NT2/D1 (cell line): ENCODE measurements at regions not wholly inside any gene's neighbourhood (a gene's known extent, or its start where the extent isn't known, plus 50 kb on each side); places are given as distances from the start of the nearest gene placed in this dataset.

Experiments used
- DNase-seq: peaks from one replicate; pipeline ENCODE4 v3.0.0-alpha.2; 2011; ENCODE audit warnings: low read depth, low spot score
- H3K27me3 ChIP-seq: 2 replicates; pipeline ENCODE4 v1.6.0; 2011; ENCODE audit warnings: mild to moderate bottlenecking; ENCODE audit not compliant: insufficient read length, insufficient read depth
- H3K36me3 ChIP-seq: 2 replicates; pipeline ENCODE4 v1.6.1; 2011; ENCODE audit warnings: mild to moderate bottlenecking, low read length, mixed read lengths; ENCODE audit not compliant: insufficient read depth, insufficient read length
- H3K4me1 ChIP-seq: 2 replicates; pipeline ENCODE4 v1.5.1; 2011; ENCODE audit not compliant: insufficient read depth, insufficient read length
- H3K4me3 ChIP-seq: 2 replicates; pipeline ENCODE4 v1.5.1; 2011; ENCODE audit warnings: low read depth; ENCODE audit not compliant: insufficient read length
- H3K9ac ChIP-seq: 2 replicates; pipeline ENCODE4 v1.6.0; 2011; ENCODE audit warnings: low read depth; ENCODE audit not compliant: insufficient read length
- H3K9me3 ChIP-seq: 2 replicates; pipeline ENCODE4 v1.5.1; 2011; ENCODE audit warnings: mild to moderate bottlenecking, low read length; ENCODE audit not compliant: insufficient read depth
- SUZ12 ChIP-seq: IDR thresholded peaks from 2 replicates; pipeline ENCODE4 v1.6.1; 2011; ENCODE audit not compliant: insufficient read length, insufficient read depth; ENCODE audit errors: extremely low read depth
- YY1 ChIP-seq: IDR thresholded peaks from 2 replicates; pipeline ENCODE4 v1.6.1; 2011; ENCODE audit not compliant: insufficient read length, insufficient read depth
- ZNF274 ChIP-seq: IDR thresholded peaks from 2 replicates; pipeline ENCODE4 v1.6.1; 2011; ENCODE audit warnings: mild to moderate bottlenecking, low read depth, low read length

DNA sequence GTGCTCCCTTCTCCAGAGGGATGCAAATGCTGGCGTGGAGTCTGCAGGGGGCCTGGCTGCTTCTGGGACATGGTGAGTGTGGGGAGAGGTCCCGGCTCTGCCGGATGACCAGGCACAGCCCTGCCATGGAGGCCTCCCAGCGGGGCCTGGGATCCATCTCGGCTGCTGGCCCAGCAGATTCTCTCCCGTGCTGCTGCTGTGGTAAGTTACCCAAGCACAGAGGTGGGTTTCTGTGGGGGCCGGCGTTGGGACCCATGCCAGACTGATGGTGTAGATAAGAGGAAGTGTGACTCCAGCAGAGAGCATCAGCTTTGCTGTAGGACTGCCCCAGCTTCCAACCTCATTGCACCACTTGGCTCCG lies 147.5 kb upstream of the B3GAT1 start:
- TF ChIP-seq ZNF274 (no peak), YY1 (no peak), SUZ12 (no peak)
- no peak overlapping the region for H3K9ac ChIP-seq
- no peak for DNase-seq

GRCh38 chr11:134558916-134559601 lies 147.0 kb upstream of the B3GAT1 start:
- no peaks in the 10 kb centered on the region for H3K9me3 ChIP-seq
- H3K4me3 ChIP-seq = no peak overlapping the region
- TF ChIP-seq SUZ12 (no peak), ZNF274 (no peak), YY1 (no peak)
- H3K4me1 ChIP-seq = peaks cover 2% of the 10 kb centered on the region
- H3K27me3 ChIP-seq = no peaks in the 10 kb centered on the region
- no peaks in the 10 kb centered on the region for H3K36me3 ChIP-seq
- H3K9ac ChIP-seq = no peak overlapping the region
- DNase-seq = no peak

More for the DNA sequence above, 147.5 kb upstream of the B3GAT1 start:
- Histone ChIP-seq H3K36me3 (no peaks in the 10 kb centered on the region), H3K9me3 (no peaks in the 10 kb centered on the region), H3K4me1 (peaks cover 2% of the 10 kb centered on the region), H3K4me3 (no peak overlapping the region), H3K27me3 (no peaks in the 10 kb centered on the region)

DNA sequence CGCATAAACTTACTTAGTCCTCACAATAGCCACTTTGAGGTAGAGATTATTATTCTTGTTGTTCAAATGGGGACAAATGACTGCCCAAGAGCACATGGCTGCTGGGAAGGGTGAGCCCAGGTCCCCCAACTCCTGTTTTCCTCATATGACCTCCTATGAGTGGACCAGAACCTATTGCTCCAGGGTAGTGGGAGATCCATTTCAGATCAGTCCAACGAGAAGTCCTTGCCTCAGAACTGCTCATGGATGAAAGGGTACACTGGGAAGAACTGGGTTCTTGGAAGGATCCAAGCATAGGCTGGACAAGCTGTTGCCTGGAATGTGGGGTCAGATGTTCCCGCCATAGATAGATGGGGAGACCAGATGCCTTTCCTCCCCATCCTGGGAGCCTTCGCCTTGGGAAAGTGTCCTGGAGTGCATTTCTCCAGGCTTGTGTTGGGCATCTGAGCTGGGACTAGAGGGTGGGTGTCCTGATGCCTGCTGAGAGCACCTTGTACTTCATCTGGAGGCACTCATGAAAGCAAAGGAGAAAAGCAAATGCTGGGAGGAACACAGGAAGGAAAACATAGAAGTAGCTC lies 146.3 kb upstream of the B3GAT1 start:
- no peak for DNase-seq
- H3K4me3 ChIP-seq = no peak overlapping the region
- no peaks in the 10 kb centered on the region for H3K36me3 ChIP-seq
- H3K27me3 ChIP-seq = no peaks in the 10 kb centered on the region
- TF ChIP-seq SUZ12 = no peak
- no peak for TF ChIP-seq ZNF274
- no peak for TF ChIP-seq YY1
- H3K9ac ChIP-seq = no peak overlapping the region
- H3K9me3 ChIP-seq = no peaks in the 10 kb centered on the region
- peaks cover 2% of the 10 kb centered on the region for H3K4me1 ChIP-seq

- H3K4me1 ChIP-seq = peaks cover 2% of the 10 kb centered on the region
- no peaks in the 10 kb centered on the region for H3K9me3 ChIP-seq
- no peaks in the 10 kb centered on the region for H3K36me3 ChIP-seq
- DNase-seq = no peak
- no peak overlapping the region for H3K4me3 ChIP-seq
- no peak overlapping the region for H3K9ac ChIP-seq
- H3K27me3 ChIP-seq = no peaks in the 10 kb centered on the region
- no peak for TF ChIP-seq SUZ12
- no peak for TF ChIP-seq YY1
- TF ChIP-seq ZNF274 = no peak
Observed at GRCh38 chr11:134557571-134558257, 145.7 kb upstream of the B3GAT1 start.

- Histone ChIP-seq H3K9me3 (no peaks in the 10 kb centered on the region), H3K36me3 (no peaks in the 10 kb centered on the region), H3K4me1 (no peaks in the 10 kb centered on the region), H3K27me3 (no peaks in the 10 kb centered on the region), H3K9ac (no peak overlapping the region), H3K4me3 (no peak overlapping the region)
- DNase-seq = no peak
- TF ChIP-seq SUZ12 (no peak), YY1 (no peak), ZNF274 (no peak)
Observed at GRCh38 chr11:134556186-134556585, 144.1 kb upstream of the B3GAT1 start.

DNA sequence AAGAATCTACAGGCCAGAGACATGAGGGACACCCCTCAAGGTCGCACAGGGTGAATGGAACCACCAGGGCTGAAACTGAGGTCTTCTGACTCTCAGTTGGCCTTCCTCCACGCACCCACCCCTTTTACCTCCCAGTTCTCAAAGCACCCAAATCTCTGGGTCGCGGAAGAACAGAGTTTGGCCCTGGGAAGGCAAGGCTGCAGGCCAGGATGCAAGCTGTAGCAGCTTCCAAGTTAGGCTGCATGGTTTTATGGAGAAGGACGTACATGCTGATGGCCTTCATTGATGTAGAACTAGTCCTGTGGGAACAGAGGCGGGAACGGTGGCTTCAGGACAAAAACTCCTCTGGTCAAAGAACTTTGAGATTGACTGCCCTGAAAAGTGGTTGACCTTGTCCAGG lies 143.5 kb upstream of the B3GAT1 start:
- Histone ChIP-seq H3K9ac (no peak overlapping the region), H3K36me3 (no peaks in the 10 kb centered on the region), H3K4me3 (no peak overlapping the region), H3K4me1 (no peaks in the 10 kb centered on the region), H3K9me3 (no peaks in the 10 kb centered on the region), H3K27me3 (no peaks in the 10 kb centered on the region)
- no peak for TF ChIP-seq SUZ12
- no peak for DNase-seq

GRCh38 chr11:134554861-134555260 lies 142.8 kb upstream of the B3GAT1 start:
- H3K4me1 ChIP-seq = no peaks in the 10 kb centered on the region
- no peak for DNase-seq
- no peaks in the 10 kb centered on the region for H3K36me3 ChIP-seq
- no peaks in the 10 kb centered on the region for H3K9me3 ChIP-seq
- no peak overlapping the region for H3K4me3 ChIP-seq
- no peak for TF ChIP-seq ZNF274
- no peaks in the 10 kb centered on the region for H3K27me3 ChIP-seq
- no peak overlapping the region for H3K9ac ChIP-seq
